Fibroblast of mammary gland (primary cell): ENCODE measurements at regions not wholly inside any gene's neighbourhood (a gene's known extent, or its start where the extent isn't known, plus 50 kb on each side); places are given as distances from the start of the nearest gene placed in this dataset.

Experiments used
- DNase-seq: peaks from one replicate; pipeline ENCODE4 v3.0.0-alpha.2; 2010; ENCODE audit warnings: low read depth
- H3K4me3 ChIP-seq: 2 replicates; pipeline ENCODE4 v1.5.1; 2011; ENCODE audit warnings: low read depth, mild to moderate bottlenecking, low read length, moderate library complexity; ENCODE audit not compliant: control insufficient read depth
- TF ChIP-seq, protein P1 (sequence below): conservative IDR thresholded peaks from 2 replicates; pipeline ENCODE4 v1.5.1; 2011; ENCODE audit warnings: low read depth, low read length, inconsistent platforms; ENCODE audit not compliant: control insufficient read depth, insufficient read depth

DNA sequence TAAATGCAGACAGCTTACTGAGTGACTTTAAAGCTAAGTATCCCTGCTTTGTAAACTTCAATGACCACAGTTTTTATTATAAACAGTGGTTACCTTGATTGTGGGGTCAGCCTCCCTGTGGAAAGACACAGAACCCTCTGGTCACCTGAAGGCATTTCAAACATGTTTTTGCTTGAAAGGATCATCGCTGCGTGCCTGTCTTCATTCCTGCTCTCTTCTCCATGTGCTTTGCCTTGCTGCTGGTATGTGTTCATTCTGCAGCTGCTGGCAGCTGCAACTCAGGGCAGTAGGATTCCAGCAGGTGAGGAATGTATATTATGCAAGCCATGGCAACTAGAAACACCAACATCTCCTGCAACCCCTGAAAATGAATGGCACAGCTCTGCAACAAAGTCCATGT is 81.0 kb upstream of the VAV3 start:
- TF ChIP-seq, protein P1, sequence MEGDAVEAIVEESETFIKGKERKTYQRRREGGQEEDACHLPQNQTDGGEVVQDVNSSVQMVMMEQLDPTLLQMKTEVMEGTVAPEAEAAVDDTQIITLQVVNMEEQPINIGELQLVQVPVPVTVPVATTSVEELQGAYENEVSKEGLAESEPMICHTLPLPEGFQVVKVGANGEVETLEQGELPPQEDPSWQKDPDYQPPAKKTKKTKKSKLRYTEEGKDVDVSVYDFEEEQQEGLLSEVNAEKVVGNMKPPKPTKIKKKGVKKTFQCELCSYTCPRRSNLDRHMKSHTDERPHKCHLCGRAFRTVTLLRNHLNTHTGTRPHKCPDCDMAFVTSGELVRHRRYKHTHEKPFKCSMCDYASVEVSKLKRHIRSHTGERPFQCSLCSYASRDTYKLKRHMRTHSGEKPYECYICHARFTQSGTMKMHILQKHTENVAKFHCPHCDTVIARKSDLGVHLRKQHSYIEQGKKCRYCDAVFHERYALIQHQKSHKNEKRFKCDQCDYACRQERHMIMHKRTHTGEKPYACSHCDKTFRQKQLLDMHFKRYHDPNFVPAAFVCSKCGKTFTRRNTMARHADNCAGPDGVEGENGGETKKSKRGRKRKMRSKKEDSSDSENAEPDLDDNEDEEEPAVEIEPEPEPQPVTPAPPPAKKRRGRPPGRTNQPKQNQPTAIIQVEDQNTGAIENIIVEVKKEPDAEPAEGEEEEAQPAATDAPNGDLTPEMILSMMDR, result no peak

DNA sequence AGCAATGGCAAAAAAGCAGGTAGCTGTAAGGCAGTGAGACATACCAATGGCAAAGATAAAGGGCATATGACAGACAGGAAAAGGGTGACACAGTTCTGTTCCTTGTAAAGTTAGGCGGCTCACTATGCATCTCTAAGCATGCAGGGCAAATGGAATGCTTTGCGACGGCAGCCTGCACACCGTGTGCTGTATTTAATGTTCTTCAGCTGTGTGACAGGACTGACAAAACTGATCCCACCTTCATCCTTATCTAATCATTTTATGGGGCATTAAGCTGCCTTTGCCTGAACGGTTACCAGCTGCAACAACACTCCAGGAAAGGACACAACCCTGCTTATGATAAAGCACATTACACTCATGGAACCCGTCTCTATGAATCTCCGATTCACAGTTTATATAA is 80.5 kb upstream of the VAV3 start:
- no peak overlapping the region for H3K4me3 ChIP-seq
- DNase-seq, result no peak
- TF ChIP-seq, protein P1, result no peak

More for the DNA sequence above, 81.0 kb upstream of the VAV3 start:
- no peak overlapping the region for H3K4me3 ChIP-seq
- DNase-seq, result no peak

DNA sequence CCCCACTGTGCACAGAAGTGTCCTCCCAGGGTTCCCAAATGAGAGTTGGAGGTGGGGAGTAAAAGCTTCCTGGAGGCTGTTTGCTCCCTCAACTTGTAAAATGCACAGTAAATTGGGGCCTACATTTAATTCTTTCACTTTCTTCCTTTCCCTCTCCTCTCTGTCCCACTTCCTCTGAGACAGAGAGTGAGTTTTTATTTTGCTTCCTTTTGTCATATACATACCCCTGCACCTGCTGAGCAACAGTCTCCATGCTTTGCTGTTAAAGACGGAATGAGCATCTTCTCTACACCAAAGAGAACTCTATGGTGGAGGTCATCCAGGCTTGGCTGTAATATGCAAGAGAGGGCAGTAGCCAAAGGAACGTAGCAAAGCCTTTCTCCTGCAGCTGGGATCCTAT is 79.3 kb upstream of the VAV3 start:
- no peak for DNase-seq
- no peak overlapping the region for H3K4me3 ChIP-seq
- TF ChIP-seq, protein P1, result no peak

DNA sequence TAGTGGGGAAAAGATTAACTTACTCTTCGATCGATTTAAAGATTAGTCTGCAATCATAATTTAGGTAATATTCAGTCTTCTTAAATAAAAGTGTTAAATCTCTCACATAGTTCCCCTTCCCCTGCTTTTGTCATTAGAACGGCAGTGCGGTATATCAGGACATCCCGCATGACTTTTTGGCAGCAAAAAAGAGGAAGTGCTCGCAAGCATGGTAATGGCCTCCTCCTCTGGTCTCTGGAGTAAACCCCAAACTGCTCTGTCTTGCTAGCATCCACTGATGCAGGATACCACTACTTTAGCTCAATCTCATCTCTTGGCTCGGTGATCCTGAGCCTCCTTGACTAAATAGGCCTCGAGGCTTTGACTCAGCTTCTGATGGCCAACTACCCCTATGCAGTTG is 78.7 kb upstream of the VAV3 start:
- TF ChIP-seq, protein P1, result no peak
- no peak for DNase-seq
- H3K4me3 ChIP-seq, result no peak overlapping the region

DNA sequence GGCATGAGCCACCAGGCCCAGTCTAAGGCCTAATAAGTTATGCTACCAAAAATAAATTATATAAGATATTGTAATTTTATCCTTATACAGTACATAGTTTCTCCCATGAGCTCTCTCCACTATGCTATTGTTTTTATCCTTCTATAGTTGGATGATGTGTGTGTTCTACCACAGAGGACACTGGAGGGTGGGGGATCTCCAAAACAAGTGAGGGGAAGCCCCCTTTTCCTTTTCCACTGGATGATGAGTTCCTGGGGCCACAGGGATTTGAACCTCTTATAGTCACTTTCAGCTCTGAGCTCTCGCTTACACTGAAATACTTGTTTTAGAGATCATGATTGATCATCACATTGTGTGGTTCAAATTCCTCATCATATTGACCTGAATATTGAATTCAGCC is 77.6 kb upstream of the VAV3 start:
- TF ChIP-seq, protein P1, result no peak
- no peak for DNase-seq
- no peak overlapping the region for H3K4me3 ChIP-seq

DNA sequence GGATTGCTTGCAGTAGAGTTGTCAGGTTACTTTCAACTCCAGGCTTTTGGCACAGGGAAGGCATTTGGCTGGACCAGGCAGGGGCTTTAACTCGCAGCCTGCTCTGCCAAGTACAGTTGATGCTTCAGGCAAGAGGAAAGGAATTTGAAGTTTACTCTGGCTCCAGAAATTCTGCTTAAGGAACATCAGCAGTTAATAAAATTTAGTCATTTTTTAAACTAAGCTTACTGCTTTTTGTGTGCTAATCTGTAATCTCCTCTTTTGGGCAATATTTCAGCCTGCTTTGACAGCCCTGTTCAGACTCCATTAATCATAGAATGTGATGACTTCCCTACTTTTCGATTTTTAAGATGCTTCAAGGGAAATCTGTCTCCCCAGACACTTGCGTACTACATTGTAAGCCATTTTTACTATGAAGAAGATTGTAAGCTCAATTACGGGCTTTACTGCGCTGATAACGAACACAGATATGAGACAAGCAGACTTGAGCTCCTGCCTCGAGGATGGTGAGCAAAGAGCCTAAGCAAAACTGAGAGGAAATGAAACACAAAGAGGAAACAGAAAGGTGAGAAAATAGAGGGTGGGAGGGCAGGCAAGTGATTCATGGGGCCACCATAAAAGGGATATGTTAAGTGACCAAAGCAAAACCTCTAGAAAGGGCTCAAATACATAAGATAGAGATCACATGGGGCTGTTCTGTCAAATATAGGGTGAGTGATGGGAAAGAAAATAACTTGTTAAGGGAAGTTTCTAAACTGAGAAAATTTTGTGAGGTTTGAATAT is 76.6 kb upstream of the VAV3 start:
- TF ChIP-seq, protein P1, result no peak
- H3K4me3 ChIP-seq, result no peak overlapping the region
- DNase-seq, result no peak
